Left renal cortex interstitium (tissue), 4 donors: ENCODE measurements at regions not wholly inside any gene's neighbourhood (a gene's known extent, or its start where the extent isn't known, plus 50 kb on each side); places are given as distances from the start of the nearest gene placed in this dataset.

ENCODE experiments used
- DNase-seq, 4 donors: peaks; one replicate each; pipeline ENCODE4 v3.0.0-alpha.2; 2013; ENCODE audit warnings: low read depth in 4 of 4, low spot score in 2 of 4, missing footprints in 1 of 4

DNA sequence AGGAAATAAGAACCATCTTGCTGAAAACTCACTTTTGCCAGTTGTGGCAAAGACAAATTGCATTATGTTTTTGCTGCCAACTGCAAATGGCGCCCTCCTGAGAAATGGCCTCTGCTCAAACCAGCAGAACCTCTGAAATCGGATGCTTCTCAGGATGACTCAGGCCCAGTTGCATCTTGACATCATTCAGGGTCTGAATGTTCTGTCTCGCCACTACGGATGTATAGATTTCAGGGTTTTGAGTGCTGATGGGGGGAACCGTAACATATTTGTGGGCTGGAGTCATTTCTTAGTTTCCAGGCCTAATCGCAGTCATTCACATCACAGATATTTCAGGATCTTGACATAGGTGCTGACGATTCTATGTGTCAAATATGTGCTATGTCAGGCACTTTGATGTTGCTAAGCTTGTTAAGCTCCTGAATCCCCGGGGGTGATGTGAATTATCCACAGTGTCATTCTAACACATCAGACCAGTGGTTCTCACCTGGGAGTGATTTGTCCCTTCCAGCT is 207.1 kb downstream of the NFATC2 start:
- no peak for DNase-seq

- no peak for DNase-seq
These were observed 207.9 kb downstream of the NFATC2 start for GRCh38 chr20:51334609-51335008.

DNA sequence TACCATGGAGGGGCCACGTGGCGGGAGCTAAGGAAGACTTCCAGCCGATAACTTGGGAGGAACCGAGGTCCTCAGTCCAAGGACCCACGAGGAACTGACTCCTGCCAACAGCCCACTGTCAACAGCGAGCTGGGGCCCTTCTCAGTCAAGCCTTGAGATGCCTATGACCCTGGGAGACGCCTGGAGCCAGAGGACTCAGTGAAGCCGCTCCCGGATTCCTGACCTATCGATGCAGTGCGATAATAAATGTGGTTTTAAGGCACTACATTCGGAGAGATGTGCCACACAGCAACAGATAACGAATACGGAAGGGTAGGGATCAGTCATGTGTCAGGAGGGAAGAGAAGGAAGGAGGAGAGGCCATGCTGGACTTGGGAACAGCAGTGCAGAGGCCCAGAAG is 208.5 kb downstream of the NFATC2 start:
- DNase-seq: no peak

- no peak for DNase-seq
These were observed 209.1 kb downstream of the NFATC2 start for GRCh38 chr20:51333446-51333845.

DNA sequence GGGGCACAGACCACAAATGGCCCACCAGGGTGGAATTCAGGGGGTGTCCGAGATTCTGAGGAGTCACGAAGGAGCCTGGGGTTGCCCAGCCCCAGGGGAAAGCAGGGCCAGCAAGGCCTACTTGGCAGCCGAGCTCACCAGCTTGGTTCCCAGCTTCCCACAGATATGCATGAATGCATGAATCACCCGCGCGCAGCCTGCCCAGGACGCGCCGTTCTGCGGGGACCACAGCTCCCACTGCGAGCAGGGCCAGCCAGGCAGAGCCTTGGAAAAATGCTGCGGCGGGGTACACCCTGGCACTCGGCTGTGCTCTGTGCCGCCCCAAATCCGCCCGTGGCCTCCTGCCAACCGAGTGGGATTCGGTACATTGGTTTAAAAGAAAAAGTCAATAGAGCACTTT is 211.0 kb downstream of the NFATC2 start:
- no peak for DNase-seq

- DNase-seq: no peak
These were observed 212.7 kb downstream of the NFATC2 start for GRCh38 chr20:51329845-51330244.

- no peak for DNase-seq
These were observed 215.2 kb downstream of the NFATC2 start for GRCh38 chr20:51327251-51327841.

DNA sequence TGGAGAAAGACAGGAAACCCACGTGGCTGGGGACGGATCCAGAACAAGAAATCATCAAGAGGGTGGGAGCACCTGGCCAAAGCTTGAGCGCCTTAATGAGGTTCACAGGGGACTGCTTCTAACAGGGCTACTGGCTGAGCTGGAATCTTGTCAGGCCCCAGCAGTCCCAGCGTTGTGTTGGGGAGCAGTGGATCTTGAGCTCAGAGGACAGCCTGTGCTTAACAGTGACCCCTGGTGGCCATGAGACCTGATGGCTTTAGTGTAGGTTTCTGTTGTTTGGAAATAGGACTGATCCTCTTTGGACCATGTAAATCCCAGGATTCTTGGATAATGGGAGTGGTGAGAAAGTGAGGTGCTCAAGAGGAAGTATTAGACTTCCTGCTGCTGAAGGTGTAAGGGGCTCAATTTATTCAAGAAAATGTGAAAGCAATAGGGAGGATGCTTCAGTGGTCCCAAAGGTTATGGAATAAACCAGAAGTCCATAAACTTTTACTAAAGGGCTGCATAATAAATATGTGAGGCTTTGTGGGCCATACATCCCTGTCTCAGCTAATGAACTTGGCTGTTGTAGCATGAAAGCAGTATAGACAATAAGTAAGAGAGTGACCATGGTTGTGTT is 216.2 kb downstream of the NFATC2 start:
- no peak for DNase-seq

GRCh38 chr20:51322164-51322707 is 220.3 kb downstream of the NFATC2 start:
- no peak for DNase-seq

GRCh38 chr20:51321343-51322163 is 221.0 kb downstream of the NFATC2 start:
- no peak for DNase-seq

DNA sequence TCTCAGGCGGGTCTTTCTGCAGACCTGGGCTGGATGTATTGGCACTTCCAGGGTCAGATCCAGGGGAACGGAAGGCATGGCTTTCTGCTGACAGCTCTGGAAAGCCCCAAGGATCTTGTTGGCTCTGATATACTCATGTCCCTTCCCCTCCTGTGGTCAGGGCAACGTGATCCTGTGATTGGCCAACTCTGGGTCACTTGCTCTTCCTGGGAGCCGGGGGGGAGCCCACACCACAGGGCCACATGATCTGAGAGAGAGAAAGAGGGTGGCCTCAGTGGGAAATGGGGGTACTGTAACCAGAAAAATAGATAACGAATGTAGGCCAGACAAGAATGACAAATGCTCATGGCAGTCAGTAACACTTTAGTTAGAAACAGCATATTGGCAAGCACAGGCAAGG is 223.0 kb downstream of the NFATC2 start:
- DNase-seq: no peak

DNA sequence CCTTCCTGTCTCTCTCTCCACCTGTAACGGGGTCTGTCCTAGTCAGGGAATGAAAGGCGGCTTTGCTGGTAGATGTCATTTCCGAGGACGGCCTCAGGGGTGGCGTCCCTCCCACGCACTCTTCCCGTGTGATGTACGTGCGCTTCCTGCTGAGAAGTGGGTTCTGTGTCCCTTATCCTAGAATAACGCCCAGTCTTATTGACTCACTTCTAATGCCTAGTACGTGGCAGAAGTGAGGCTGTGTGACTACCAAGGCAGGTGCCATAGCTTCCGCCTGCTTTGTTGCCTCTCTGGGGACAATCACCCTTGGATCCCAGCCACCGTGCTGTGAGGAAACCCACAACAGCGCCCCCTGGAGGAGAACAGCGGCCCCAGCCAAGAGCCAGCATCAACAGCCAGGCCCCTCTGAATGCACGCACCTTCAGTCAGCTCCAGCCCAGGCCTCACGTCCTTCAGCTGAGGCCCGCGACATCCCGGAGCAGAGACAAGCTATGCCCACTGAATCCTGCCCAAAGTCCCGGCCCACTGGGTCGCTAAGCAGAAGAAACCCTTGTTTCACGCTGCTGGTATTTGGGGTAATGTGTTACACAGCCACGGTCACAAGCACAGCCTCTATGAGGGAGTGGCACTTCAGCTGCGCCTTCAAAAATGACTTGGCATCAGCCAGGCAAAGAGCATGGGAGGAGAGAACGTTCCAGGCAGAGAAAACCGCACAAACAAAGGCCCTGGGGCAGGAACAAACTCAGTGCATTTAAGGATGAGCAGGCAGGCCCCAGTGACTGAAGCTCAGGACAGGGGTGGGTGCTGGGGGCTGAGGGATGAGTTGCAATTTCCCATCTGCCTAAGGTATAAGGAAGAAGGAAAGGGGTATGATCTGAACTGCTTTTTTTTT is 224.2 kb downstream of the NFATC2 start:
- DNase-seq: no peak

- no peak for DNase-seq
These were observed 227.1 kb downstream of the NFATC2 start for GRCh38 chr20:51315390-51315789.

- no peak for DNase-seq
These were observed 229.1 kb downstream of the NFATC2 start for GRCh38 chr20:51313358-51313827.

GRCh38 chr20:51312480-51312783 is 230.1 kb downstream of the NFATC2 start:
- DNase-seq: no peak

GRCh38 chr20:51311636-51312479 is 230.7 kb downstream of the NFATC2 start:
- no peak for DNase-seq

- DNase-seq: no peak
These were observed 232.3 kb downstream of the NFATC2 start for GRCh38 chr20:51310216-51310615.

GRCh38 chr20:51309128-51309527 is 233.4 kb downstream of the NFATC2 start:
- DNase-seq: no peak

DNA sequence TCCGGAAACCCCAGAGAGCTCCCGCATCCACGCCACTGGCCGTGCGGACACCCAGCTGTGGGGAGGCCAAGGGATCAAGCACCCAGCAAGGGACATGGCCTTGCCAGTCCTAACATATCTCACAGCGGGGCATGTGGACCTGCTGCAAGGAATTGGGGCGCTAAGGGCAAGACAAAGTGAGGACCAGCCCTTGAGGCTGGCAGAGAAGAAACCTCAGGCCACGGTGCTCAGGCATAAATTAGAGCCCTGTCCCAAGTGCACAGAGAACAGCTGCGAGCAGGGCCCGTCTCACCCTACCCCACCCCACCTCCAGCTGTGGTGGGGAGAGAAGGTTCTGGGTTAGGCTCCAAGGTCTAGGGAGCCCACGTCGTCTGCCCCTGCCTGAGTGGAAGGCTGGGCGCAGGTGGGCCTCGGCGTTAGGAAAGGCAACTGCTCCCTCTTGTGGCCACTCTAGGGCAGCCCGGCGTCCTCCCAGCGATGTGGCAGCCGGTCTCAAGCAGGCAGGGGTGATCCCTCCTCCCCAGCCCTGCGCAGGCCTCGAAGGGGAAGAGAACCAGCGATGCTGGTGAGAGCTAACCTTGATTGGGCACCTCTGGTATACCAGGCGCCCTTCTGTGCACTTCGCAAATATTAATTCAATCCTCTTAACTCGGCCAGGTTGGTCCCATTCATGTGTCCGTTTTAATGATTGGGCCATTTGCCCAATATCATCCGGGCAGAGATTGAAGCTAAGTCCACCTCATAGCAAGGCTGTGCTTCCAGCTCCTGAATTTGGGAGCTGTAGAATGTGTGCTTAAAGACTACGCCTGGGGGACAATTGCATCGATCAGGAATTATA is 235.8 kb downstream of the NFATC2 start:
- DNase-seq: peak in 3 of 4 donors; percentile 20 to 51 (median 47)
